Activated T-helper 2 cell treated with anti-CD3 and anti-CD28 coated beads, Interferon-gamma antibody, Interleukin-2, Interleukin-4, amounts not matched to agents 10 μg/mL and 5 μg/mL and 100 μg/mL, durations not matched to agents 14 hours and 24 hours and 36 hours (primary cell): ENCODE measurements at regions not wholly inside any gene's neighbourhood (a gene's known extent, or its start where the extent isn't known, plus 50 kb on each side); places are given as distances from the start of the nearest gene placed in this dataset.

Experiments used
- DNase-seq: peaks from one replicate; pipeline ENCODE4 v3.0.0; 2021; ENCODE audit warnings: low spot score
- H3K27ac Mint-ChIP-seq: one replicate; pipeline ENCODE4 v1.8.0; 2021; ENCODE audit warnings: mixed read lengths
- H3K27me3 Mint-ChIP-seq: one replicate; pipeline ENCODE4 v1.8.0; 2021; ENCODE audit warnings: low read depth, mixed read lengths
- H3K36me3 Mint-ChIP-seq: one replicate; pipeline ENCODE4 v1.8.0; 2021; ENCODE audit warnings: low read depth, mixed read lengths
- H3K4me1 Mint-ChIP-seq: one replicate; pipeline ENCODE4 v1.8.0; 2021; ENCODE audit warnings: low read depth, mixed read lengths
- H3K4me3 Mint-ChIP-seq: one replicate; pipeline ENCODE4 v1.8.0; 2021; ENCODE audit warnings: low read depth, mild to moderate bottlenecking, moderate library complexity, mixed read lengths
- H3K9me3 Mint-ChIP-seq: one replicate; pipeline ENCODE4 v1.8.0; 2021; ENCODE audit warnings: mixed read lengths
- intact Hi-C: fragments of 100-400 bp; cut with micrococcal nuclease; formaldehyde crosslinking; loops from one replicate; pipeline ENCODE4 v1.15.1; 2023

DNA sequence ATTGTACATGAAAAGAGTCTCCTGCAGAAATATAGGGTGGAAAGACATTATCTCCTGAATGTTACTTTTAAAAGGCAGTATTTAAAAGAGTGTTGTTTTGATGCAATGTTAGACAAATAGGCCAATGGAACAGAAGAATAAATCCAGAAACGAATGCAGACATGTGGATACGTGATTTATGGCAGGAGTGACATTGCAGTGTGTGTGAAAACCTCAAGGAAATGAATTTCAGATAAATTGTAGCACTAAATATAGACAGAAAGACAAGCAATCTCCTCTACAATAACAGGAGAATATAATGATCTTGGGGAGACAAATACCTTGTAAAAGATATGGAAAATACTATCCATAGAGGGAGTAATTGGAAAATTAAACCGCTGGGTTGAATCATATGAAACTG lies 387.8 kb upstream of the CHRM3 start:
- no peaks in the 10 kb centered on the region for H3K36me3 Mint-ChIP-seq
- H3K4me3 Mint-ChIP-seq: no peak overlapping the region
- H3K27ac Mint-ChIP-seq: no peak overlapping the region
- no peaks in the 10 kb centered on the region for H3K4me1 Mint-ChIP-seq
- H3K27me3 Mint-ChIP-seq: no peaks in the 10 kb centered on the region
- no peak for DNase-seq
- intact Hi-C loops: no loop called here
- no peaks in the 10 kb centered on the region for H3K9me3 Mint-ChIP-seq

DNA sequence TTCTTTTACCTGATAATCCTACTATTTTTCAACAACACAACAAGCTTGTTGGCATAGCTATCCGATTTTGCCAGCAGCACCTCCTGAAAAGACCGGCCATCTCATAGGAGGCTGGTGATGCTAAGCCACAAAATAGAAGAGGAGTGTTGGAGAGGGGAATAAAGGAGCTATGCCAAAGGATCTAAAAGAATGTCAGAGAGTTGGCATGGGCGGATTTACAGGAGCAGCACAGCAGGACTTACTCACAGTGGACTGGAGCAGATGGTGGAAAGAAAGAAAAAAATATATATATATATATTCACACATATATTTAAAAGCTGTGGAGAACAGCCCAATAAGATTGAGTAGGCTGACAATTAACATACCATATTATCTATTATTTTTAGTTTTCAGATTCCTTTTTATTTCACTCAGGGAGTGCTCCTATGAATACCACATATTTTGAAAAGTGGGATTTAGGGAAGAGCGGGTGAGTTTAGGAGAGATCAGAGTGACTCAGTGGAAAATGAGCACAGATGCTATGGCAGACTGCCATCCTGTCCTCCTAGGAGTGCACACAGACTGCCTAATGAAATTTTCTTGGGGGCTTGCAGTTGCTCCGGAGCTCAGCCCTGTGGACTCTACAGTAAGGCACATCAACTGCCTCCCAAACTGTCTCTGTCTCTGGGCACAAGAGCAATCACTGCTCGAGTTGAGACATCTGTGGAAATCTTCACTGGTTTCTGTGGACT lies 394.4 kb upstream of the CHRM3 start:
- H3K4me3 Mint-ChIP-seq: no peak overlapping the region
- no peak overlapping the region for H3K27ac Mint-ChIP-seq
- H3K36me3 Mint-ChIP-seq: no peaks in the 10 kb centered on the region
- no peak for DNase-seq
- H3K27me3 Mint-ChIP-seq: no peaks in the 10 kb centered on the region
- peaks cover 10% of the 10 kb centered on the region for H3K9me3 Mint-ChIP-seq
- no peaks in the 10 kb centered on the region for H3K4me1 Mint-ChIP-seq
- intact Hi-C loops: no loop called here

DNA sequence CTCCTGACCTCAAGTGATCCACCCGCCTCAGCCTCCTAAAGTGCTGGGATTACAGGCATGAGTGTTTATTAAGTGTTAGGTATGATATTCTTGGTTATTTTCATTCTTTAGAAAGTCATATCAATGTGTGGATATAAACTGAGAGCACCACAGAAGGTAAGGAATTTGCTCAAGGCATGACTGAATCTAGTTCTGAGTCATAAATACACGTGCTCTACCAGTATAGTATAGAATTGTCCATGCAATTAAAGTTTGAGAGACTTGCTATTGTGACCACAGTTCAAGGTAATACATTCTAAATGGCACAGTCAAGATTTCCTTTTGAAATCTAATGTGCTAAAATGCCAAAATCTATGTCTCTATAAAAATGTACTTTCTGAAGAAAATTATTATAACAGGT lies 401.1 kb upstream of the CHRM3 start:
- Mint-ChIP-seq H3K9me3 (peaks cover 14% of the 10 kb centered on the region), H3K4me1 (no peaks in the 10 kb centered on the region), H3K27ac (no peak overlapping the region), H3K36me3 (no peaks in the 10 kb centered on the region), H3K4me3 (no peak overlapping the region), H3K27me3 (no peaks in the 10 kb centered on the region)
- intact Hi-C loops: no loop called here
- no peak for DNase-seq

DNA sequence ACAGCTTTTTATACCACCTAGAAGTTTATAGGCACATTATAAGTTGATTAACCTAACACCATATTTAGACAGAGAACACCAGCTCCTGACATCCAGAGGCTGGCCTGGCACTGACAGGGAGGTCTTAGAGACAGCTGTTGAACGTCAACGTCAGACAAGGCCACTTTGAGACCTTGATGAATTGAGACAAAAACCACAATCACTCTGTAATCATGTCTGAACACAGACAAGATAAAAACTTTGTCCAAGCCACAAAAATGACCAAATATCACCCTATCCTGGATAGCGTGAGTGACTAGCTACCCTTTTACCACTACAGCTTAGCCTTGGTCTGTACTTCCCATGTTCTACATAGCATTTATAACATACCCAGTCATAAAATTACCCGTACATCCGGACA lies 403.6 kb upstream of the CHRM3 start:
- no peak for DNase-seq
- no peak overlapping the region for H3K4me3 Mint-ChIP-seq
- H3K27ac Mint-ChIP-seq: no peak overlapping the region
- H3K4me1 Mint-ChIP-seq: no peaks in the 10 kb centered on the region
- H3K9me3 Mint-ChIP-seq: peaks cover 4% of the 10 kb centered on the region
- H3K36me3 Mint-ChIP-seq: no peaks in the 10 kb centered on the region
- H3K27me3 Mint-ChIP-seq: no peaks in the 10 kb centered on the region
- intact Hi-C loops: no loop called here

DNA sequence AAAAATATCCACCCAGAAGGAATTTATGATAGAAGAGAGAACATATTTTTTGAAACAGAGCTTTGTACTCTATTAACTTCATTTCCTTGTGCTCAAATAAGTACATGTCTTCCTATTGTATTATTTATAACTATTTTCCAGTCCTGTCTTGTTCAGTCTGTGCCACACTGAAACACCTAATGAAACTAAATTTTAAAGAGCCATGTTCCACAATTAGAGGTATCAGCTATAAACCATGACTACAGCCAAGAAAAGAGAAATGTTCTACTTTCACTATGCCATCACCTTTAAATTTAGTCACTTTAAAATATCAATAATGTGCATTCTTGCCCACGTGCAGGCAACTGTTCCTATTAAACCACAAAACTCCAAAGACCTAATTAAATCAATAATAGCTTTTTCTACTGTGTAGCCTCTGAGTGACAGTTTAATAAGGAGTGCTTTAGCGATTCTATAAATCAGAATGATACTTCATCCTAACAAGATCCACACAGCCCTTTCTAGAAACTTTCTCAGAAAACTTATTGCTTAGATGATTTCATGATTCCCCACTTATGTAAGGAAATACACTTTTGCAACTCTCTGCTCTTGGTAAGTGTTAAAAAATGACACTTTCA lies 404.9 kb upstream of the CHRM3 start:
- Mint-ChIP-seq H3K27me3 (no peaks in the 10 kb centered on the region), H3K4me1 (no peaks in the 10 kb centered on the region), H3K36me3 (no peaks in the 10 kb centered on the region), H3K9me3 (peaks cover 4% of the 10 kb centered on the region), H3K27ac (no peak overlapping the region), H3K4me3 (no peak overlapping the region)
- no peak for DNase-seq
- intact Hi-C loops: no loop called here

DNA sequence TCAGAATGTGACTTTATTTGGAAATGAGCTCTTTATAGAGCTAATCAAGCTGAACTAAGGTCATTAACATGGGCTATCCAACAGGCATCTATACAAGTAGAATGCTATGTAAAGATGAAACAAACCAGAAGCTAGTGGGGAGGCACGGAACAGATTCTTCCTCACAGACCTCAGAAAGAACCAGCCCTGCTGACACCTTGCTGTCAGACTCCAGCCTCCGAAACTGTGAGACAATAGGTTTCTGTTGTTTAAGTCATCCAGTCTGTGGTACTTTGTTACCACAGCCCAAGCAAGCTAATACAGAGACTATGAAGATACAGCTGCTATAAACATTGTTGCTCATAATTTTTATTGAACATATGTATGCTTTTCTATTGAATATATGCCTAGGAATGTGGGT lies 406.3 kb upstream of the CHRM3 start:
- H3K9me3 Mint-ChIP-seq: peaks cover 4% of the 10 kb centered on the region
- intact Hi-C loops: no loop called here

DNA sequence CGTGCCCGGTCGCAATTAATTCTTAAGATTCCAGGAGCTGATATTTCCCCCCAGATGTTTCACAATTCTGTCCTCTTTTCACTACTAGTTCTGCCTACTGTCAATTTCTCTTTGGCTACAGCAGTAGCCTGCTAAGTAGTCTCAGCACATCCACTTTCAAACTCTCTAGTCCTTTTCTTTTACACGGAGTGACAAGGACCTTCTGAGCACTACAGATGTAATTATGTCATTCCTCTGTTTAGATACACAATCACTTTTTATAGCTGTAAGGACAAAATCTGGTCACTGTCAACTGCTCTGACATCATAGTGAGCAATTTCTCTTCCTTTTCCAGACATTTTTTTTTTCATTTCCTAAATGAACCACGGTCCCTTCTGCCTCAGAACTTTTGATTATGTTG lies 421.7 kb upstream of the CHRM3 start:
- Mint-ChIP-seq H3K4me3 (no peak overlapping the region), H3K27me3 (no peaks in the 10 kb centered on the region), H3K36me3 (no peaks in the 10 kb centered on the region), H3K27ac (no peak overlapping the region), H3K4me1 (no peaks in the 10 kb centered on the region), H3K9me3 (peaks cover 24% of the 10 kb centered on the region)
- intact Hi-C loops: no loop called here
- no peak for DNase-seq

More for the DNA sequence above, 406.3 kb upstream of the CHRM3 start:
- Mint-ChIP-seq H3K36me3 (no peaks in the 10 kb centered on the region), H3K27ac (no peak overlapping the region), H3K27me3 (no peaks in the 10 kb centered on the region), H3K4me3 (no peak overlapping the region), H3K4me1 (no peaks in the 10 kb centered on the region)
- no peak for DNase-seq

DNA sequence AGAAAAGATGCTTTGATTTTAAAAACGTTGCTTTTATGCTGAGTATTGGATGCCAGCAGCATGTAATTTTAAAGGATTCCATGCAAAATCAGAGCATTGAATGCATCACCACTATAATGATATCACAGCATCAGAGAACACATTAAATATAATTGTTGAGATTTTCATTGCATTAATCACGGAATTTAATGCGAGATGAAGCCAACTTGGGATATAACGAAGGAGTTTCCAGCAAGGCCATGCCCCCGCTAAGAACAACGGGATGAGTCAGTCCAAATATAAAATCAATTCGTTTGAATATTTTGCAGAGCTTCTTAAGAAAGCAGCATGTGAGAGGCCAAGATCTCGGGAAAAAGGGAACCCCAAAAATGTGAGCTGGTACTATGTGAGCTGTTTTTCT lies 423.4 kb upstream of the CHRM3 start:
- intact Hi-C loops: no loop called here
- Mint-ChIP-seq H3K27ac (no peak overlapping the region), H3K36me3 (no peaks in the 10 kb centered on the region), H3K4me3 (no peak overlapping the region), H3K27me3 (no peaks in the 10 kb centered on the region), H3K9me3 (peaks cover 24% of the 10 kb centered on the region), H3K4me1 (no peaks in the 10 kb centered on the region)
- DNase-seq: no peak

DNA sequence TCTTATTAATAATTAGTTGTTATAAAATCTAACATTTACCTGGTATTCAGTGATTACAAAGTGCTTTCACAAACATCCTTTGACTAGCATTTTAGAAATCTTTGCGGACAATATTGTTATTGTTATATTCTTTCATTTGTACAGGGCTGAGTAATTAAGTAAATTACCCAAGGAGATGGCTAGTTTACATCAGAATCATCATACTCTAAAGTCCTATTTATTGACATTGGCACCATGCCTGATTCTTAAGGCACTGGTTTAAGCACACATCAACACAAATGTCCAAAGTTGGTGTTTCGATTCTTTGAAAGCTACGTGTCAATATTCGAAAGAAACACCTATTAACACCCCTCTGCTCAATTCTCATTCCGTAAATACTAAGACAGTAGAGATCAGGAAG lies 424.6 kb upstream of the CHRM3 start:
- no peaks in the 10 kb centered on the region for H3K36me3 Mint-ChIP-seq
- H3K4me1 Mint-ChIP-seq: no peaks in the 10 kb centered on the region
- peaks cover 24% of the 10 kb centered on the region for H3K9me3 Mint-ChIP-seq
- no peak overlapping the region for H3K27ac Mint-ChIP-seq
- H3K27me3 Mint-ChIP-seq: no peaks in the 10 kb centered on the region
- H3K4me3 Mint-ChIP-seq: no peak overlapping the region
- no peak for DNase-seq
- intact Hi-C loops: no loop called here

DNA sequence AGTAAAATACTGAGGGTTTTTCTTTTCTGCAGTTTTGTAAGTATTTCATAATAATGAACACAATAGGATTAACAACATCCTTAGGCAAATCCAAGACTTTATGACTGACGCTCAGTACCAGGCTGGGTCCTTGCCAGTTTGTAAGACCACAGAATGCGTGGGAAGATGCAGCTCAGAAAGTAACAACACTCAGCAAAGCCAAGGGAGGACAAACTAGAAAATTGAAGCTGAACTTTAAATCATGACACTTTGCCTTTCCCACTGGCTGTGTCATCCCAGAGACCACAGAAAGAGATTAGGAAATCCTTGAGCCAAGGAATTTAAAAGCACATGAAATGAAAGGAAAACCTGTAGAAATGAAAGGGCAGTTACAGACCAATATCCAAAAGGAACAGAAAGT lies 426.3 kb upstream of the CHRM3 start:
- no peaks in the 10 kb centered on the region for H3K27me3 Mint-ChIP-seq
- DNase-seq: no peak
- intact Hi-C loops: no loop called here
- H3K9me3 Mint-ChIP-seq: peaks cover 18% of the 10 kb centered on the region
- no peak overlapping the region for H3K27ac Mint-ChIP-seq
- H3K4me1 Mint-ChIP-seq: no peaks in the 10 kb centered on the region
- no peak overlapping the region for H3K4me3 Mint-ChIP-seq
- H3K36me3 Mint-ChIP-seq: no peaks in the 10 kb centered on the region

DNA sequence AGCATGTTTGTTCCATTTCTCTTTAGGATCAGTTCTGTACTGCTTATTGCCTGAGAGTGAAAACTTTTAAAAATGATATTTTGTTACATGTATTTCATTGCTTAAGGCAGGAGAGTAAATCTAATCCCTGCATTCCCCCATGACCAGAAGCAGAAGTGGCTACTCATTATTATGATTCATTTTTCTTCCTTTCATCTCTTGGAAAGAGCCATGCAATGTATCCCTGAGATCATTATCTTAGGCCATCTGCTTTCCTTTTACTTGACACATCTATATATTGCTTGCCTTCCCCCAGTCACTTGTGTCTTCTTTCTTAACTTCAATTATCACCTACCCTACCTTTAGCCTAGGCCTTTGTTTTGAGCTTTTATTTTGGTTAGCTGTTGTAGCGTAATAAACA lies 430.4 kb upstream of the CHRM3 start:
- H3K4me3 Mint-ChIP-seq: no peak overlapping the region
- H3K27ac Mint-ChIP-seq: no peak overlapping the region
- no peaks in the 10 kb centered on the region for H3K4me1 Mint-ChIP-seq
- H3K9me3 Mint-ChIP-seq: peaks cover 3% of the 10 kb centered on the region
- intact Hi-C loops: no loop called here
- H3K27me3 Mint-ChIP-seq: no peaks in the 10 kb centered on the region
- no peaks in the 10 kb centered on the region for H3K36me3 Mint-ChIP-seq
- no peak for DNase-seq

DNA sequence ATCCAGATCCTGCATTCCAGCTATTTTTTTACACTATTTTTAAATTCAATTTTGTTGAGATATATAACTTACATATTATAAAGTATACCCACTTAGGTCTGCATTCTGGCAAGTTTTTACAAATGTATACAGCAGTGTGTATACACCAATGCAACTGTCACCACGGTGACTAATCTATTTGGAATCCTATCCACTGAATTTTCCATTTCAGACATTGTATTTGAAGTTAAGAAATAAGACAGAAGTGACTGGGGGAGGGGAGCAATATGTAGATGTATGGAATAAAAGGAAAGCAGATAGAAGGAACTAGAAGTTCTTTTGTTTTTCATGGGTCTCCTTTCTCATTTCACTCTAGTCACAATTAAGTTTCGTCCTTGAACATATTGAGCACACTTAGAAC lies 431.5 kb upstream of the CHRM3 start:
- peaks cover 3% of the 10 kb centered on the region for H3K9me3 Mint-ChIP-seq
- no peak overlapping the region for H3K4me3 Mint-ChIP-seq
- intact Hi-C loops: no loop called here
- no peaks in the 10 kb centered on the region for H3K4me1 Mint-ChIP-seq
- no peaks in the 10 kb centered on the region for H3K27me3 Mint-ChIP-seq
- no peaks in the 10 kb centered on the region for H3K36me3 Mint-ChIP-seq
- no peak overlapping the region for H3K27ac Mint-ChIP-seq
- DNase-seq: no peak

DNA sequence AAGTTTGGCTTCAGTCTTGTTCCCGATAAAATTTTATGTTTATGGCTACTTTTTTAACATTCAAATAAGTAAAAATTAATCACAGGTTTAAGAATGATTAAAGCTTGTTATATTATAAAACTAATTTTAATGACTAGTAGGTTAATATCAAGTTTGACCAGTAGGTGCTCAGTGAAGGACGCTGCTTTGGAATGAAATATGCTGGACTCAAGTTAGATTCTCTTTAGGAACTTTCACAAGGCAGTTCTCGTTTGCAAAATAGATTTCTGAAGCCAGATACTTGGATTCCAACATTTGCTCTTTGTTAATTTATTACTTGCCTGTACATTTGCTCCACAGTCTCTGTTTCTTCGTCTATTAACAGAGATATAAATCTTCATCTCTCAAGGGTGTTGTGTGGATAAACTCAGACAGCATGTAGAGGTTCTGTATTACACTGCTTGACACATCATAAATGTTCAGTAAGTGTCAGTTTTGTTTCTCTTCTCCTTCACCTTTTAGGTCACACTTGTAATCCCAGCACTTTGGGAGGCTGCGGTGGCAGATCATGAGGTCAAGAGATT lies 432.8 kb upstream of the CHRM3 start:
- Mint-ChIP-seq H3K4me1 (no peaks in the 10 kb centered on the region), H3K9me3 (peaks cover 3% of the 10 kb centered on the region), H3K36me3 (no peaks in the 10 kb centered on the region), H3K27me3 (no peaks in the 10 kb centered on the region), H3K27ac (no peak overlapping the region), H3K4me3 (no peak overlapping the region)
- intact Hi-C loops: no loop called here
- no peak for DNase-seq
